ENCODE measurements at regions not wholly inside any gene's neighbourhood (a gene's known extent, or its start where the extent isn't known, plus 50 kb on each side); places are given as distances from the start of the nearest gene placed in this dataset.
A peak's percentile ranks its signal among the peaks of the same experiment; 100 is the strongest.

- DNase-seq (ENCODE audit: extremely low read depth in 1 of 11, low read depth in 9 of 11, low spot score in 4 of 11), result no peak
Measured at GRCh38 chr9:20291201-20291600, 331.1 kb downstream of the MLLT3 start.

GRCh38 chr9:20290257-20290656 lies 332.0 kb downstream of the MLLT3 start:
- DNase-seq (ENCODE audit: extremely low read depth in 1 of 11, low read depth in 9 of 11, low spot score in 4 of 11), result no peak

- no peak for DNase-seq (ENCODE audit: extremely low read depth in 1 of 11, low read depth in 9 of 11, low spot score in 4 of 11)
Measured at GRCh38 chr9:20289423-20290010, 332.8 kb downstream of the MLLT3 start.

- DNase-seq (ENCODE audit: extremely low read depth in 1 of 11, low read depth in 9 of 11, low spot score in 4 of 11), result no peak
Measured at GRCh38 chr9:20286969-20287368, 335.3 kb downstream of the MLLT3 start.

- DNase-seq (ENCODE audit: extremely low read depth in 1 of 11, low read depth in 9 of 11, low spot score in 4 of 11), result no peak
Measured at GRCh38 chr9:20286154-20286700, 336.1 kb downstream of the MLLT3 start.

GRCh38 chr9:20284601-20285289 lies 337.6 kb downstream of the MLLT3 start:
- DNase-seq (ENCODE audit: extremely low read depth in 1 of 11, low read depth in 9 of 11, low spot score in 4 of 11), result no peak

GRCh38 chr9:20280330-20280729 lies 342.0 kb downstream of the MLLT3 start:
- DNase-seq (ENCODE audit: extremely low read depth in 1 of 11, low read depth in 9 of 11, low spot score in 4 of 11), result no peak

- DNase-seq (ENCODE audit: extremely low read depth in 1 of 11, low read depth in 9 of 11, low spot score in 4 of 11), result no peak
Measured at GRCh38 chr9:20276762-20277161, 345.5 kb downstream of the MLLT3 start.

- DNase-seq (ENCODE audit: extremely low read depth in 1 of 11, low read depth in 9 of 11, low spot score in 4 of 11), result no peak
Measured at GRCh38 chr9:20271723-20272122, 350.6 kb downstream of the MLLT3 start.

GRCh38 chr9:20271096-20271495 lies 351.2 kb downstream of the MLLT3 start:
- DNase-seq (ENCODE audit: extremely low read depth in 1 of 11, low read depth in 9 of 11, low spot score in 4 of 11), result peak; percentile 5 to 72 (median 45)

- DNase-seq (ENCODE audit: extremely low read depth in 1 of 11, low read depth in 9 of 11, low spot score in 4 of 11), result no peak
Measured at GRCh38 chr9:20270161-20270560, 352.1 kb downstream of the MLLT3 start.

- no peak for DNase-seq (ENCODE audit: extremely low read depth in 1 of 11, low read depth in 9 of 11, low spot score in 4 of 11)
Measured at GRCh38 chr9:20269620-20270019, 352.7 kb downstream of the MLLT3 start.

GRCh38 chr9:20264896-20265295 lies 357.4 kb downstream of the MLLT3 start:
- no peak for DNase-seq (ENCODE audit: extremely low read depth in 1 of 11, low read depth in 9 of 11, low spot score in 4 of 11)

- DNase-seq (ENCODE audit: extremely low read depth in 1 of 11, low read depth in 9 of 11, low spot score in 4 of 11), result no peak
Measured at GRCh38 chr9:20262611-20263010, 359.7 kb downstream of the MLLT3 start.

- DNase-seq (ENCODE audit: extremely low read depth in 1 of 11, low read depth in 9 of 11, low spot score in 4 of 11), result no peak
Measured at GRCh38 chr9:20256284-20256948, 365.9 kb downstream of the MLLT3 start.

- no peak for DNase-seq (ENCODE audit: extremely low read depth in 1 of 11, low read depth in 9 of 11, low spot score in 4 of 11)
Measured at GRCh38 chr9:20255052-20255451, 367.2 kb downstream of the MLLT3 start.

GRCh38 chr9:20253635-20254034 lies 368.7 kb downstream of the MLLT3 start:
- DNase-seq (ENCODE audit: extremely low read depth in 1 of 11, low read depth in 9 of 11, low spot score in 4 of 11), result no peak

GRCh38 chr9:20252778-20253177 lies 369.5 kb downstream of the MLLT3 start:
- DNase-seq (ENCODE audit: extremely low read depth in 1 of 11, low read depth in 9 of 11, low spot score in 4 of 11), result no peak

- DNase-seq (ENCODE audit: extremely low read depth in 1 of 11, low read depth in 9 of 11, low spot score in 4 of 11), result no peak
Measured at GRCh38 chr9:20250791-20251190, 371.5 kb downstream of the MLLT3 start.

- DNase-seq (ENCODE audit: extremely low read depth in 1 of 11, low read depth in 9 of 11, low spot score in 4 of 11), result no peak
Measured at GRCh38 chr9:20244271-20244670, 378.0 kb downstream of the MLLT3 start.

Data from renal cortex interstitium (tissue), 11 donors.